ENCODE measurements at regions not wholly inside any gene's neighbourhood (a gene's known extent, or its start where the extent isn't known, plus 50 kb on each side); places are given as distances from the start of the nearest gene placed in this dataset.
"Not testable (repeated sequence)": the region's sequence is repeated elsewhere in the genome, so short reads cannot be mapped to it uniquely, and the experiment has no call there.

DNA sequence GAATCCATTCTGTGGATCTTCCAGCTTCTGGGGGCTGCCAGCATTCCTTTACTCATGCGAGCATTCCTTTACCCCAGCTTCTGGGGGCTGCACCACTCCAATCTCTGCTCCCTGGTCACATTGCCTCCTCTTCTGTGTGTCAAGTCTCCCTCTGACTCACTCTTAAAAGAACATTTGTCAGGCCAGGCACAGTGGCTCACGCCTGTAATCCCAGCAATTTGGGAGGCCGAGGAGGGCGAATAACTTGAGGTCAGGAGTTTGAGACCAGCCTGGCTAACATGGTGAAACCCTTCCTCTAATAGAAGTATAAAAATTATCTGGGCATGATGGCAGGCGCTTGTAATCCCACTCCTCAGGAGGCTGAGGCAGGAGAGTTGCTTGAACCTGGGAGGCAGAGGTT lies 541.9 kb downstream of the FOXD4L4 start:
- DNase-seq (ENCODE audit: low spot score); ATAC-seq (ENCODE audit: low FRiP score): not testable (repeated sequence)
